Stimulated activated CD4-positive, alpha-beta T cell treated with anti-CD3 and anti-CD28 coated beads, Interleukin-12 subunit alpha, Interleukin-12 subunit beta, amount 100 ng/mL, for 4 hours (primary cell): ENCODE measurements at regions not wholly inside any gene's neighbourhood (a gene's known extent, or its start where the extent isn't known, plus 50 kb on each side); places are given as distances from the start of the nearest gene placed in this dataset.
"Not testable (repeated sequence)": the region's sequence is repeated elsewhere in the genome, so short reads cannot be mapped to it uniquely, and the experiment has no call there.

Source experiments
- DNase-seq: peaks from one replicate; pipeline ENCODE4 v3.0.0-alpha.2; 2020

DNA sequence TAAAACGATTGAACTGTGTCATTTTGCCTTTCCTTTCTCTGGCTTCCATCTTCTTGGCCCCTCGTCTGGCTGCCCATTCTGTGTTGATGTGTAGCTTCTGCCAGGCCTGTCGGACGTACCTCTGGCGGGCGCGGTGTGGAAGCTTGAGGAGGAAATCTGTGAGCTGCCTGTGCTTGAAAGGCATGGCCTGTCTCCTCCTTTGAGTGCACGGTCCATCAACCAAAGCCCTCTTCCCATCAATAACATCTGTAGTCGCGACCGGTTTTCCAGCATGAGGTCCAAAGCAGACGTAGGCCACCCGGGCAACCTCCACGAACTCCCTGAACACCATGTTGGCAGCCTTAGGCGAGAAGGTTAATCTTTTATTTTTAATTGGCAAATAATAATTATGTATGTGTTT lies 202.7 kb downstream of the CRLF2 start:
- no peak for DNase-seq

DNA sequence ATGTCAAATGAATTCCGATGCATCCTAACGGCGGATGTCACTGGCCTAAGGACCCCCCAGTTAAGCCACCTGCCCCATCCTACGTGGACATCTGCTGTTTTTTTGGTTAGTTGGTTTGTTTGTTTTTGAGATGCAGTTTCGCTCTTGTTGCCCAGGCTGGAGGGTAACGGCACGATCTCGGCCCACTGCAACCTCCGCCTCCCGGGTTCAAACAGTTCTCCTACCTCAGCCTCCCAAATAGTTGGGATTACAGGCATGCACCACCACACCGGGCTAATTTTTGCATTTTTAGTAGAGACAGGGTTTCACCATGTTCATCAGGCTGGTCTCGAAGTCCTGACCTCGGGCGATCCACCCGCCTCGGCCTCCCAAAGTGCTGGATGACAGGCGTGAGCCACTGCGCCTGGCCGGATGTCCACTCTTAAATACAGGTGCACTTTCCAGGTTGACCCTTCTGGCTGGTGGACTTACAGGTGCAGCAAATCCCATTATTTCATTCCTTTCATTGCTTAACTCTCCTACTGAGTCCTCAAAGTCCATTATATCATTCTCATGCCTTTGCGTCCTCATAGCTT lies 206.2 kb downstream of the CRLF2 start:
- no peak for DNase-seq

DNA sequence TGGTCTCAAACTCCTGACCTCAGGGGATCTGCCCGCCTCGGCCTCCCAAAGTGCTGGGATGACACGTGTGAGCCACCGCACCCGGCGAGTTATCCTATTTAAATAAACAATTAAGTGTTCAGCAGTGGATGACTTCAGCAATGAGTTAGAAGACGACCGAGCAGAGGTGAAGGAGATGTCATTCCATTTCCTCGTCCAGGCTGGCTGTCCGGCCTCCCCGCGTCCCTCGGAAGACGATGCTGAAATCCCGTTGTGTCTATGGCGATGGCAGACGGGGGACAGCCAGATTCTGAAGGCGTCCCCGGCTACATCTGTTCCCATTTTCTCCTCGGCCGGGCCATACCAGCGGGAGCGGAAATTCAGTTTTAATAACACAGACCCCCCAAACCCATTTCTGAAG lies 209.8 kb downstream of the CRLF2 start:
- no peak for DNase-seq

DNA sequence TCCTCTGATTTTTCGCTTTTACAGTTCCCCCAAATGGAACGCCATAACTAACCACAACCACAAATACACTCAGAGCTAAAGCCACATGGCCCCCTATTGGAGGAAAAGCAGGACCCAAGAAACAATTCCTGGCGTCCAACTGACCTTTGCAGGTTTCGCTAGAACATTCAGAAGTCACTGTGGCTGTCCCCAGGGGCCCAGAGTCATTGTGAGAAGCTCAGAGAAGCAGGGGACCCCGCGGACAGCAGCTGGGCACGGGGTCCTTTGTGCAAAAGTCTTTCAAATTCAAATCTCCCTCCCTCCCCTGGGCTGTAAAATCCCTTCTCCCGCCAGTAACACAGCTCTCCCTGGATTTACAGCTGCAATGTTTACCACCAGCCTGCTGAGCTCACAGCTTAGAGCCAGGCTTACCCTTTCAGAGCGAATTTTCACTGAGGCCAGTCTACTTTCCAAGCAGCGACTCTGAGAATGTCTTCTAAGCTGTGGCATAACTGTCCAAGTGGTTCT lies 214.8 kb downstream of the CRLF2 start:
- no peak for DNase-seq

DNA sequence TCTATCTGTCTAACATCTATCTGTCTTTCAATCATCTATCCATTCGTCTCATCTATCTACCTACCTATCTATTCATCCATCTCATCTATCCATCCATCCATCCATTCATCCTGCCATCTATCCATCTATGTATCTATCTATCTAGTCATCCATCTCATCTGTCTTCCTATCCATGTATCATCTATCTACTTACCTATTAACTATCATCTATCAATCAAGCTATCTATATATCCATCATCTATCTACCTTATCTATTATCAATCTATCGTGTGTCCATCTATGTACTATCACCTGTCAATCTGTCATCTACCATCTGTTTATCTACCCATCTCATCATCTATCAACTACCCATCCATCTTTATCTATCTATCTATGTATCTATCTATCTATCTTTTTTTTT lies 217.7 kb downstream of the CRLF2 start:
- DNase-seq = no peak

DNA sequence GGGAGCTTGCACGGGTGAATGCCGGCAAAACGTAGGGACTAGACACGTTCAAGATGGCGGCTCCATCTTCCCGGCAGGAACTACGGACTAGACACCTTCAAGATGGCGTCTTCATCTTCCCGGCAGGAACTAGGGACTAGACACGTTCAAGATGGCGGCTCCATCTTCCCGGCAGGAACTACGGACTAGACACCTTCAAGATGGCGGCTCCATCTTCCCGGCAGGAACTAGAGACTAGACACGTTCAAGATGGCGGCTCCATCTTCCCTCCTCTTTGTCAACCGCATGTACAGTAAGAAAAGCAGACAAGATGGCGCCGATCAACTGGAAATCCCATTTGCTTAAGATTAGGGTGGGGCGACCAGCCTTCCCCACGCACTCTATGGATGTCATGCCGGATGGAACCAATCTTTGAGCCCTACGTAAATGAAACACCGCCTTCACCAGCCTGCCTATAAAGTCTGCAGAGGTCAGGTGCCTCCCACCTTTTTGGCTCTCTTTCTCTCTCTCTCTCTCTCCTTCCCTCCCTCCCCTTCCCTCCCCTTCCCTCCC lies 222.4 kb downstream of the CRLF2 start:
- peak; percentile 4 for DNase-seq

DNA sequence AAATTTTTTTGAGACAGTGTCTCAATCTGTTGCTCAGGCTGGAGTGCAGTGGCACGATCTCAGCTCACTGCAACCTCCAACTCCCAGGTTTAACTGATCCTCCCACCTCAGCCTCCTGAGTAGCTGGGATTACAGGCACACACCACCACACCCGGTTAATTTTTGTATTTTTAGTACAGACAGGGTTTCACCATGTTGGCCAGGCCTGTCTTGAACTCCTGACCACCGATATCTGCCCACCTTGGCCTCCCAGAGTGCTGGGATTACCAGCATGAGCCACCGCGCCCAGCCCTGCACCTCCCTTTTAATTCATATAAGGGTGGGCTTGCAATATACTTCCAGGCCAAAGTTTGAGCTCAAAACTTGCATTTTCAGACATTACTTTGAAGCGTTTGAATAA lies 223.9 kb downstream of the CRLF2 start:
- DNase-seq = not testable (repeated sequence)

DNA sequence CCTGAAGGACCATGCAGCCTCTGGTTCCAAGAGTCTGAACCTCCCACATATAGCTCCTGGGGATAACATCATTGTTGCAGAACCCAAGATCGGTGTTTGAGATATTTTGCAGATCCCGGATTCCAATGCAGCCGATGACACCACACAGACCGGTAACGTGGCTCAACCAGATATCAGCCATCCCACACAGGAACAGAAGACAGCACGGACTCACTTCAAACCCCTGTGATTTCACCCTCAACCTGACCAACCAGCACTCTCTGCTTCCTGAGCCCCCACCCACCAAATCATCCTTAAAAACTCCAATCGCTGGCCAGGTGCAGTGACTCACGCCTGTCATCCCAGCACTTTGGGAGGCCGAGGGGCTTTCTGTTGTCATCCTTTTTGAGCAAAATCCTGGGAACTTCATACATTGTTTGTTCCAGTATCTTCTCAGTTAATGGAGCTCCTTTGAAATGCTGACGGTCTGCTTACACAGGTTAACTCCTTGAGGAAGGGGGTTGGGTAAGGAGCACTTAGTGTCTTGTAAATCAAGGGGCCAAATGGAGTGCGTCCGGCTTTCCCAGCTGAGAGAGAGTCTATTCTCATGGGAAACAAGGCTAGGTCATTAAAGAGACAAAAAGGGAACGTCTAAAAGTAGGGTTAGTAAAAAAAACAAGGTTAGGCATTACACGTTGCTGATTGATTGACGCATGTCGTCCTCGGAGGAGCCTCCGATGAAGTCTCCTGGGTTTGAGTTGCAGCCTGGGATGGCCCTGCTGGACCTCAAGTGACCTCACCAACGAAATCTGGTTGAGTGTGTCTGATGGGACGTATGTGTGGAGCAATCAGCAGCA lies 230.4 kb downstream of the CRLF2 start:
- DNase-seq = no peak

DNA sequence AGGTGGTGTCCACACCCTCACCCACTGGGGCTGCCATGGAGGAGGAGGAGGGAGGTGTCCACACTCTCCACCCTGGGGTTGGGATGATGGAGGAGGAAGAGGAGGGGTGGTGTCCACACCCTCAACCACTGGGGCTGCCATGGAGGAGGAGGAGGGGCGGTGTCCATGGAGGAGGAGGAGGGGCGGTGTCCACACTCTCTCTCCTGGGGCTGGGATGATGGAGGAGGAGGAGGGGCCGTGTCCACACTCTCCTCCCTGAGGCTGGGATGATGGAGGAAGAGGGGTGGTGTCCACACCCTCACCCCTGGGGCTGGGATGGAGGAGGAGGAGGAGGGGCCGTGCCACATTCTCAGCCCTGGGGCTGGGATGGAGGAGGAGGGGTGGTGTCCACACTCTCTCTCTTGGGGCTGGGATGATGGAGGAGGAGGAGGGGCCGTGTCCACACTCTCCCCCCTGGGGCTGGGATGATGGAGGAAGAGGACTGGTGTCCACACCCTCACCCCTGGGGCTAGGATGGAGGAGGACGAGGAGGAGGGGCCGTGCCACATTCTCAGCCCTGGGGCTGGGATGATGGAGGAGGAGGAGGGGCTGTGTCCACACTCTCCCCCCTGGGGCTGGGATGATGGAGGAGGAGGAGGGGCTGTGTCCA lies 231.7 kb downstream of the CRLF2 start:
- no peak for DNase-seq

DNA sequence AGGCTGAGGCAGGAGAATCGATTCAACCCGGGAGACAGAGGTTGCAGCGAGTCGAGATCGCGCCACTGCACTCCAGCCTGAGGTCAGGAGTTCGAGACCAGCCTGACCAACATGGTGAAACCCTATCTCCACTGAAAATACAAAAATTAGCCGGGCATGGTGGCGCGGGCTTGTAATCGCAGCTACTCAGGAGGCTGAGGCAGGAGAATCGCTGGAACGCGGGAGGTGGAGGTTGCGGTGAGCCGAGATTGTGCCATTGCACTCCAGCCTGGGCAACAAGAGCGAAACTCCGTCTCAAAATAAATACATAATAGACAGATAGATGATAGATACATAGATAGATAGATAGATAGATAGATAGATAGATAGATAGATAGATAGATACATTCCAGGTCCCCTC lies 233.3 kb downstream of the CRLF2 start:
- DNase-seq = not testable (repeated sequence)

DNA sequence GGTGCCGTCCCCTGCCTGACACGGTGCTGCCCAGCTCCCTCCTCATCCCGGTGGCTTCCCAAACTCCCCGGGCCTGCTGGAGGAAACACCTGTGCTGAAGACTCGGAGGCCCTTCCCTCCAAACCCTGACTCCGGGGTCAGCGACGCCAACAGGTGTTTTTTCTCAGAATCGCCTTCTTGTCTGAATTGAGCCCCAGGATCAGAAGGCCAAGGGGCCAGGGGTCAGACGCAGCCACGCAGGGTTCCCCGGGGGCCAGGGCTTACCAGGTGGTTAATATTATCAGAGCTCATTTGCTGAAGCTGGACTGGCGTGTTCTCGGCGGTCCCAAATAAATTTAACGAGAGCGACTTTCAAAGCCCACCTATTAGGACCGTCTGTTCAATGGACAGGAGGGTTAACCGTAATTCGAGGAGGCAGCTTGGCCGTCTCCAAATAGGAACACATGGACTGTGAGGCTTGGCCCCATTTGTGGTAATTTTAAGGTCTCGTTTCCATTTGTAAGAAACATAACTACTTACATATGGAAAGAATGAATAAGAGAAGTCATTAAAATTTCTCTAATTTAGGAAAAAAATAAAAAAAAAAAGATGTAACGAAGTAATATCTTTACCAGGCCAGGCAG lies 239.3 kb downstream of the CRLF2 start:
- no peak for DNase-seq

DNA sequence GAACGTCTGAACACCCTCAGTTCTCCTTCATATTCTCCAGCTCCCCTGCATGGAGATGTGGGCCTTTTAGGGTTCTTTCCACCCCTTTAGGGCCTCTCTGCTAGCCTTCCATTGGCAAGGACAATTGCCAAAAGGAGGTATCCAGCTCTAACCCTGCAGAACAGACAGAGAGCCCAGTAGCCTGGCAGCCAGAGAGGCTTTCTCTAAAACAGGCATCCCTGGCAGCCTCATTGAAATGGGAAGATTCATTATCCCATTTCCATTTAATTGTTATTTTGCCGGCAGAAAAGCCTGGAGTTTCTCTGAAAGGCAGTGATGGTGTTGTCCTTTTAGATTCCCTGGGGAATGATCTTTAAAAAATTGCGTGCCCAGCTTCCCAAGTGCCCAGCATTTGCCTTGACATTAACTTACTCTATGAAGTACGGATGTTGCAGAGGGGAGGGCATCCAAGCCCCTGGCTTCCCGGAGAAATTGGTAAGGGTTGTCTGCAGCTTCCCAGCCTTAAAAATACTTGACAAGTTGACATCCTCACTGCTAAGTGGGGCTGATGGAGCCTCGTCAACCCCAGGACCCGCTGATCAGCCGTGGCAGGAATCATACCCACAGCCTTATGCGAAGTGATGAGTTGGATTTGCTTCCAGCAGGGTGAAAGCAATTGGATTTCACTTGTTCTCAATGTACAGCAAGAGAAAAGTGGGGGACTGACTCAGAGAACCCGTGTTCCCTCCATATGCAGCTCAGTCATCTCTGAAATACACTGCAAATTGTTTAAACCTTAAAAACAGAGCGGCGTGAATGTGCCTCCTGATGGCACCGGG lies 244.1 kb downstream of the CRLF2 start:
- DNase-seq = no peak

DNA sequence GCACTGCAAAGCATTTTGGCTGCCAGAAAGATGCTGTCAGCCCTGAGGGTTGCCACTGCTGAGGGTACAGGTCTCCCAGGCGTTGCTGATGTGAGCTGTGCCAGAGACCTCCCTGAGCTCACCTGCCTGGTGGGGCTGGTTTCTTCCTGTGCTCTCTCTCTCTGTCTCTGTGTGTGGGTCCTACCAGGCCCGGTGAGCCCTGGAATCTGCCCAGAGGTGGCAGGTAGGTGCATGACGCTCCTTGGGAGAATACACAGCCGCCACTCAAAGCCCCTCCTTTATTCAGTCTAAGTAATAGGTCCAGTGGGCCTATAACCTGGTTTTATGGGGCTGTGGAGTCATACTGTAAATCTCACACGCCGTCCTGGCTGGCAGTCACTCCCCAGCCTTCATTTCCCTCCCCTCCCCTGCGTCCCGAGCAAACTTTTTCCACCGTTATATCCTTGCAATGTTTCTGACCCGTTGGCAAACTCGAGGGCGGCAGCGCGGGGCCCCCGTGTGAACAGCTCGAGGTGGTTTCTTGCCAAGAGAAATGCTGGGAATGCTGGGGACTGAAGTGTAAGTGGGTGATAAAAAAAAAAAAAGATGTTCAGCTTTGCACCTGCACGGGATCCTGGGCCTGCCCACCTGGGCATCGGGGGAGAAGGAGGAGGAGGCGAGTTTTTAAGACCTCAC lies 245.9 kb downstream of the CRLF2 start:
- no peak for DNase-seq

DNA sequence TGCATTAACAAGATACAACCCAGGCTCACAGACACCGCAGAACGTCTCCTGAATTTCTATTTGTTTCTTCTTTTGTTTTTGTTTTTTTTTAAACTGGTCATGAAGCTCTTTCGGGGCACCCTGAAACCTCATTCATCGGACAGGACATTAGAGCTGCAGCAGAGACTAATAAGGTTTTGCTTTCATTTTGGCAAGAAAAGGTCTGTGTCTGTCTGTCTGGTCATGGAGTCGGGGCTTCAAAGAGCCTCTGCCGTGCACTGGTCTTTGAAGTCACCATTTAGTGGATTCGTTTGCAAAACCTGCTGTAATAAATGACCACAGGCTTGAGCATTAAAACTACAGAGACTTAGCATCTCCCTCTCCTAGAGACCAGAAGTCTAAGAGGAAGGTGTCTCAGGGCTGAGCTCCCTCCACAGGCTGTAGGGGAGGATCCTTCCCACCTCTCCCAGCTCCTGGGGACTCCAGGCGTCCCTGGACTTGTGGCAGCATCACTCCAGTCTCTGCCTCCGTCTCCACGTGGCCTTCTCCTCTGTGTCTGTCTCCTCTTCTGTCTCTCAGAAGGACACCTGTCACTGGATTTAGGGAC lies 247.5 kb downstream of the CRLF2 start:
- no peak for DNase-seq

DNA sequence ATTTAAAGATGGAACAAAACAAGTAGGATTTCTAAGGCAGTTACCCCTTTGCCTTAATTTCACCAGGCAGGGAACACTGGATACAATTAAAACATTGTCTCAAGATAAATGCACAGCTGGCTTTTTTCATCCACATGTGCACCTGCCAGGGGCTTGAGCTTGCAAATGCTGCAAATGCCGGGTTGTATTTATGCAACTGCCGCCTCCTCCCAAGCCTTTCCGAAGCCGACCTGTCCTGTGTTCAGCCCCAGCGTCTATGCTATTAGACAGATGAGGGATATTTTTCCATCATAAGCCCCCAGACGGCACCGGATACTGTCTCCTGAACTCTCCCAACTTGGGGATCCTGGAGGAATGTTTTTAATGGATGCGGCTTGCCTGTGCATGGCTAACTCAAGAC lies 251.6 kb downstream of the CRLF2 start:
- DNase-seq = no peak

DNA sequence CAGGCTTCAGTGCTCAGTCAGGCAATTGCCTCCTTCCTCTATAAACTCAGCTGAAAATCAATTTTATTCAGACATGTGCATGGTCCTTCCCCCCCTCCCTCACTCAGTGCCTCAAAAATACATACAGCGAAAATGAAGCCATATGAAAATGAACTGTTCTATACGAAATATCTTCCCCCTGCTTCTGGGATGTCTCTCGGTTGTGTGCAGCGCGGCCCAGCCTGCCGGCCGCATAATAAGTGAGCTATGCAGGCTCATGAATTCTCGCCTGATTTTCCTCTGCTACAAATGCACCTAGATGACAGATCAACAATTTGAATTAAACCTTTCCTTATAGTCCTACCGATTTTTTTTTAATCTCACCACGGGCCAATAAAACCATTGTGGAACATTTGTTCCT lies 252.9 kb downstream of the CRLF2 start:
- DNase-seq = no peak

DNA sequence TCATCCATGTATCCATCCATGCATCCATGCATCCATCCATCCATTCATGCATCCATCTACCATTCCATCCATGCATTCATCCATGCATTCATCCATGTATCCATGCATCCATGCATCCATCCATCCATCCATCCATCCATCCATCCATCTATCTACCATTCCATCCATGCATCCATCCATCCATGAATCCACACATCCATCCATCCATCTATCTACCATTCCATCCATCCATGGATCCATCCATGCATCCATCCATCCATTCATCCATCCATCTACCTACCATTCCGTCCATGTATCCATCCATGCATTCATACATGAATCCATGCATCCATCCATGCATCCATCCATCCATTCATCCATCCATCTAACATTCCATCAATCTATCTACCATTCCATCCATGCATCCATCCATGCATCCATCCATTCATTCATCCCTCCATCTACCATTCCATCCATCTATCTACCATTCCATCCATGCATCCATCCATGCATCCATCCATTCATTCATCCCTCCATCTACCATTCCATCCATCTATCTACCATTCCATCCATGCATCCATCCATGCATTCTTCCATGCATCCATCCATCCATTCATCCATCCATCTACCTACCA lies 257.2 kb downstream of the CRLF2 start:
- DNase-seq = not testable (repeated sequence)

DNA sequence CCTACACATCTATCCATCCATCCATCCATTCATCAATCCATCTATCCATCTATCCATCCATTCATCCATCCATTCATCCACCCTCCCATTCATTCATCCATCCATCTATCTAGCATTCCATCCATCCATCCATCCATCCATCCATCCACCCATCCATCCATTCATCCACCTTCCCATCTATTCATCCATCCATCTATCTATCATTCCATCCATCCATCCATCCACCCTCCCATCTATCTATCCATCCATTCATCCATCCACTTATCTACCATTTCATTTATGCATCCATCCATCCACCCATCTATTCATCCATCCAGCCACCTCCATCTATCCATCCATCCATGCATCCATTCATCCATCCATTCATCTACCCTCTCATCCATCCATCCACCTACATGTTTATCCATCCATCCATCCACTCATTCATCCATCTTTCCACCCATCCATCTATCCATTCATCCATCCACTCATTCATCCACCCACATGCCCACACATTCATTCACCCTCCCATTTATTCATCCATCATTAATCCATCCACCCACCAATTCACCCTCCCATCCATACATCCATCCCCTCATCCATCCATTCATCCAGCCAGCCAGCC lies 258.5 kb downstream of the CRLF2 start:
- no peak for DNase-seq

DNA sequence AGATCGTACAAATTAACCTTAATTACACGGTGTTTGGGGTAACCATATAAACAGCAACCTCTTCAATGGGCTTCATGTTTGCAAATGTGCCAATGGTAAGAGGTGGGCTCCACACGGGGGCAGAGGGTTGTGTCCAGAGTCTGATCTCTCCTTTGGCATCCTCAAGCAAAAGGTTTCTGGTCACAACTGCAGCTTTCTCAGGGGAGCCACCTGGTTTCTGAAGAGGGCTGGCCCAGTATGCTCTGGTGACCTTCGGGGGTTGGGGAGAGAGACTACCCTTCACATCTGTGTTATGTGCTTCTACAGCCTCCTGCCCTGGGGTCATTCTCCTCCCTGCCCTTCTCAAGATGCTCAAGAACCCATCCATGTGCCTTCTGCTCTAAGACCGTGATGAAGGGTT lies 259.6 kb downstream of the CRLF2 start:
- no peak for DNase-seq

DNA sequence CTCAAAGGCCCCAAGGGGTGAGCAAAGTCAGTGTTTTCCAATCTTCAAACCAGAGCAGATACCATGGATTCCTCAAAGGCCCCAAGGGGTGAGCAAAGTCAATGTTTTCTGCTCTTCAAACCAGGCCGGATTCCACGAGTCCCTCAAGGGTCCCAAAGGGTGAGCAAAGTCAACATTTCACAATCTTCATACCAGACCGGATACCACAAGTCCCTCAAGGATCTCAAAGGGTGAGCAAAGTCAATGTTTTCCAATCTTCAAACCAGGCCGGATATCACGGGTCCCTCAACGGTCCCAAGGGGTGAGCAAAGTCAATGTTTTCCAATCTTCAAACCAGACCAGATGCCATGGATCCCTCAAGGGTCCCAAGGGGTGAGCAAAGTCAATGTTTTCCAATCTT lies 265.2 kb downstream of the CRLF2 start:
- not testable (repeated sequence) for DNase-seq
